WTC11 (cell line): ENCODE measurements at regions not wholly inside any gene's neighbourhood (a gene's known extent, or its start where the extent isn't known, plus 50 kb on each side); places are given as distances from the start of the nearest gene placed in this dataset.

Source experiments
- ETV6 ChIP-seq: sonication (generic); formaldehyde crosslinking; IDR thresholded peaks from 2 replicates; pipeline ENCODE4 v1.8.1; 2022; ENCODE audit warnings: mild to moderate bottlenecking, missing genetic modification reagents
- FOXP1 ChIP-seq: sonication (generic); formaldehyde crosslinking; IDR thresholded peaks from 2 replicates; pipeline ENCODE4 v1.8.0; 2022; ENCODE audit warnings: missing genetic modification reagents, mild to moderate bottlenecking, moderate library complexity, borderline replicate concordance
- RELA ChIP-seq: sonication (generic); formaldehyde crosslinking; IDR thresholded peaks from 2 replicates; pipeline ENCODE4 v1.8.1; 2022; ENCODE audit warnings: missing genetic modification reagents, mild to moderate bottlenecking, borderline replicate concordance
- ZNF317 ChIP-seq: sonication (generic); formaldehyde crosslinking; IDR thresholded peaks from 2 replicates; pipeline ENCODE4 v1.8.1; 2023; ENCODE audit warnings: low read depth, mild to moderate bottlenecking, moderate library complexity, missing genetic modification reagents, borderline replicate concordance
- TF ChIP-seq, protein P1 (sequence below): sonication (generic); formaldehyde crosslinking; IDR thresholded peaks from 2 replicates; pipeline ENCODE4 v1.8.1; 2023; ENCODE audit warnings: mild to moderate bottlenecking, missing genetic modification reagents
- TF ChIP-seq, protein P2 (sequence below): fragments of 200-600 bp; IDR thresholded peaks from 2 replicates; pipeline ENCODE4 v1.8.0; 2022; ENCODE audit warnings: antibody characterized with exemption
- TF ChIP-seq, protein P3 (sequence below): sonication (generic); formaldehyde crosslinking; IDR thresholded peaks from 2 replicates; pipeline ENCODE4 v1.8.0; 2022; ENCODE audit warnings: mild to moderate bottlenecking, missing genetic modification reagents
- TF ChIP-seq, protein P4 (sequence below): sonication (generic); formaldehyde crosslinking; IDR thresholded peaks from 2 replicates; pipeline ENCODE4 v1.8.0; 2022; ENCODE audit warnings: mild to moderate bottlenecking, missing genetic modification reagents

DNA sequence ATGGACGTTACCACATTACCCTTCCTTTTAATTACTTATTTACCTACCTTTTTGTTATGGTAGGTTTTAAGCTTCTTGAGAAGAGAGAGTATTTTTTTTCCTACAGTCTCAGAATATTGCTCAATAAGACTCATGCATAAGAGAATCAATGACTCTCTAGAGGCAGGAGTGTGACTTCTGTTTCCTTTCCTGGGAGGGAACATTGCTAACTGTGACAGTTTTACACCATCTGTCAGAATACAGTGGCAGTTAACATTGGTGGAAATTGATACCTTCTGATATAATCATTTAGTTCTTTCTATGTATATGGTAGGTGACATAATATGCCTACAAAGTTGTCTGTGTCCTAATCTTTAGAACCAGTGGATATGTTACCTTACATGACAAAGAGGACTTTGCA is 348.7 kb upstream of the POT1 start:
- TF ChIP-seq, protein P1, sequence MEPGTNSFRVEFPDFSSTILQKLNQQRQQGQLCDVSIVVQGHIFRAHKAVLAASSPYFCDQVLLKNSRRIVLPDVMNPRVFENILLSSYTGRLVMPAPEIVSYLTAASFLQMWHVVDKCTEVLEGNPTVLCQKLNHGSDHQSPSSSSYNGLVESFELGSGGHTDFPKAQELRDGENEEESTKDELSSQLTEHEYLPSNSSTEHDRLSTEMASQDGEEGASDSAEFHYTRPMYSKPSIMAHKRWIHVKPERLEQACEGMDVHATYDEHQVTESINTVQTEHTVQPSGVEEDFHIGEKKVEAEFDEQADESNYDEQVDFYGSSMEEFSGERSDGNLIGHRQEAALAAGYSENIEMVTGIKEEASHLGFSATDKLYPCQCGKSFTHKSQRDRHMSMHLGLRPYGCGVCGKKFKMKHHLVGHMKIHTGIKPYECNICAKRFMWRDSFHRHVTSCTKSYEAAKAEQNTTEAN (CRISPR knock-in tag): no peak
- no peak for TF ChIP-seq FOXP1 (CRISPR knock-in tag)
- TF ChIP-seq, protein P2, sequence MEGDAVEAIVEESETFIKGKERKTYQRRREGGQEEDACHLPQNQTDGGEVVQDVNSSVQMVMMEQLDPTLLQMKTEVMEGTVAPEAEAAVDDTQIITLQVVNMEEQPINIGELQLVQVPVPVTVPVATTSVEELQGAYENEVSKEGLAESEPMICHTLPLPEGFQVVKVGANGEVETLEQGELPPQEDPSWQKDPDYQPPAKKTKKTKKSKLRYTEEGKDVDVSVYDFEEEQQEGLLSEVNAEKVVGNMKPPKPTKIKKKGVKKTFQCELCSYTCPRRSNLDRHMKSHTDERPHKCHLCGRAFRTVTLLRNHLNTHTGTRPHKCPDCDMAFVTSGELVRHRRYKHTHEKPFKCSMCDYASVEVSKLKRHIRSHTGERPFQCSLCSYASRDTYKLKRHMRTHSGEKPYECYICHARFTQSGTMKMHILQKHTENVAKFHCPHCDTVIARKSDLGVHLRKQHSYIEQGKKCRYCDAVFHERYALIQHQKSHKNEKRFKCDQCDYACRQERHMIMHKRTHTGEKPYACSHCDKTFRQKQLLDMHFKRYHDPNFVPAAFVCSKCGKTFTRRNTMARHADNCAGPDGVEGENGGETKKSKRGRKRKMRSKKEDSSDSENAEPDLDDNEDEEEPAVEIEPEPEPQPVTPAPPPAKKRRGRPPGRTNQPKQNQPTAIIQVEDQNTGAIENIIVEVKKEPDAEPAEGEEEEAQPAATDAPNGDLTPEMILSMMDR: no peak
- TF ChIP-seq, protein P3, sequence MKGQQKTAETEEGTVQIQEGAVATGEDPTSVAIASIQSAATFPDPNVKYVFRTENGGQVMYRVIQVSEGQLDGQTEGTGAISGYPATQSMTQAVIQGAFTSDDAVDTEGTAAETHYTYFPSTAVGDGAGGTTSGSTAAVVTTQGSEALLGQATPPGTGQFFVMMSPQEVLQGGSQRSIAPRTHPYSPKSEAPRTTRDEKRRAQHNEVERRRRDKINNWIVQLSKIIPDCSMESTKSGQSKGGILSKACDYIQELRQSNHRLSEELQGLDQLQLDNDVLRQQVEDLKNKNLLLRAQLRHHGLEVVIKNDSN (CRISPR knock-in tag): no peak
- TF ChIP-seq ZNF317 (CRISPR knock-in tag): no peak
- TF ChIP-seq ETV6: no peak
- TF ChIP-seq RELA (CRISPR knock-in tag): no peak
- TF ChIP-seq, protein P4, sequence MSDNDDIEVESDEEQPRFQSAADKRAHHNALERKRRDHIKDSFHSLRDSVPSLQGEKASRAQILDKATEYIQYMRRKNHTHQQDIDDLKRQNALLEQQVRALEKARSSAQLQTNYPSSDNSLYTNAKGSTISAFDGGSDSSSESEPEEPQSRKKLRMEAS (CRISPR knock-in tag): no peak
